IMR-90 (cell line): ENCODE measurements at regions not wholly inside any gene's neighbourhood (a gene's known extent, or its start where the extent isn't known, plus 50 kb on each side); places are given as distances from the start of the nearest gene placed in this dataset.

Experiments
- ATAC-seq: fragments of 200-7000 bp; cut with Tn5 transposase; 2 replicates; pipeline ENCODE4 v1.9.1; 2020; ENCODE audit warnings: low read depth, mild to moderate bottlenecking, moderate library complexity
- BruUV-seq: library from RNA; stranded (reverse); fragments of 400-500 nt; replicated peaks from 2 replicates; lab custom pipeline; 2021; lab: Mats Ljungman, UMichigan
- CTCF ChIA-PET: fragments of 300-600 bp; formaldehyde crosslinking; extraction: SDS; loops from one replicate; lab custom pipeline; 2021; ENCODE audit warnings: antibody characterized with exemption; lab: Yijun Ruan, JAX
- POLR2A ChIA-PET: fragments of 300-600 bp; sonication (Branson Sonifier 250); formaldehyde crosslinking; loops from one replicate; lab custom pipeline; 2022; ENCODE audit warnings: antibody characterized with exemption; ENCODE audit not compliant: unreplicated experiment; lab: Charles Lee
- DNase-seq: peaks from one replicate; pipeline ENCODE4 v3.0.0; 2013
- H2AFZ ChIP-seq: replicated peaks from 2 replicates; pipeline ENCODE3; 2013; ENCODE audit warnings: low read length, mild to moderate bottlenecking; ENCODE audit not compliant: poor library complexity
- H2AK5ac ChIP-seq: 2 replicates; pipeline ENCODE4 v1.6.1; 2013; ENCODE audit warnings: low read depth, low read length, inconsistent platforms
- H2AK9ac ChIP-seq: replicated peaks from 2 replicates; pipeline ENCODE3; 2013; ENCODE audit warnings: mild to moderate bottlenecking, low read depth, low read length, moderate library complexity; ENCODE audit not compliant: poor library complexity
- H2BK120ac ChIP-seq: 2 replicates; pipeline ENCODE4 v1.6.1; 2013; ENCODE audit warnings: low read depth, low read length, inconsistent platforms
- H2BK15ac ChIP-seq: 3 replicates; pipeline ENCODE4 v1.6.1; 2013; ENCODE audit warnings: low read depth, low read length, inconsistent platforms
- H2BK20ac ChIP-seq: 2 replicates; pipeline ENCODE4 v1.6.1; 2013; ENCODE audit warnings: low read depth, mild to moderate bottlenecking, inconsistent platforms, low read length, moderate library complexity
- H2BK5ac ChIP-seq: 2 replicates; pipeline ENCODE4 v1.6.1; 2013; ENCODE audit warnings: mild to moderate bottlenecking, low read depth, low read length, inconsistent platforms; ENCODE audit not compliant: poor library complexity, severe bottlenecking
- H3K14ac ChIP-seq: replicated peaks from 2 replicates; pipeline ENCODE4 v1.6.1; 2013; ENCODE audit warnings: low read depth, low read length, inconsistent platforms
- H3K18ac ChIP-seq: 2 replicates; pipeline ENCODE4 v1.6.1; 2013; ENCODE audit warnings: low read depth, low read length, control low read depth
- H3K23ac ChIP-seq: 2 replicates; pipeline ENCODE4 v1.6.1; 2013; ENCODE audit warnings: low read depth, low read length, inconsistent platforms
- H3K27ac ChIP-seq: 2 replicates; pipeline ENCODE4 v1.5.1; 2013; ENCODE audit warnings: mild to moderate bottlenecking, control low read depth, low read length; ENCODE audit not compliant: insufficient read depth
- H3K27me3 ChIP-seq: 2 replicates; pipeline ENCODE4 v1.6.1; 2013; ENCODE audit warnings: low read length; ENCODE audit not compliant: control insufficient read depth, insufficient read depth
- H3K36me3 ChIP-seq: 2 replicates; pipeline ENCODE4 v1.6.1; 2013; ENCODE audit warnings: low read length, mixed read lengths; ENCODE audit not compliant: control insufficient read depth, insufficient read depth
- H3K4ac ChIP-seq: 2 replicates; pipeline ENCODE4 v1.6.1; 2013; ENCODE audit warnings: low read depth, low read length, inconsistent platforms
- H3K4me1 ChIP-seq: 2 replicates; pipeline ENCODE4 v1.6.1; 2013; ENCODE audit warnings: low read length, mixed read lengths; ENCODE audit not compliant: control insufficient read depth, insufficient read depth
- H3K4me2 ChIP-seq: 2 replicates; pipeline ENCODE4 v1.6.1; 2013; ENCODE audit warnings: low read depth, mild to moderate bottlenecking, control low read depth, low read length, moderate library complexity
- H3K4me3 ChIP-seq: 2 replicates; pipeline ENCODE4 v1.5.1; 2013; ENCODE audit warnings: low read depth, mild to moderate bottlenecking, control low read depth, low read length, moderate library complexity; ENCODE audit not compliant: insufficient read depth
- H3K56ac ChIP-seq: 2 replicates; pipeline ENCODE4 v1.6.1; 2013; ENCODE audit warnings: low read length, inconsistent platforms; ENCODE audit not compliant: insufficient read depth; ENCODE audit errors: extremely low read depth
- H3K79me1 ChIP-seq, 2 experiments: 2 replicates each; pipeline ENCODE4 v1.6.1; 2013; ENCODE audit warnings: low read length in 2 of 2, inconsistent platforms in 1 of 2, low read depth in 1 of 2
- H3K9ac ChIP-seq: 2 replicates; pipeline ENCODE4 v1.6.1; 2013; ENCODE audit warnings: low read depth, low read length, control low read depth
- H3K9me1 ChIP-seq: 2 replicates; pipeline ENCODE4 v1.6.1; 2013; ENCODE audit warnings: low read length, inconsistent platforms; ENCODE audit not compliant: insufficient read depth
- H3K9me3 ChIP-seq: 2 replicates; pipeline ENCODE4 v1.6.1; 2013; ENCODE audit warnings: low read length; ENCODE audit not compliant: control insufficient read depth, insufficient read depth
- H4K20me1 ChIP-seq: 2 replicates; pipeline ENCODE4 v1.6.1; 2013; ENCODE audit warnings: low read length, inconsistent platforms; ENCODE audit not compliant: insufficient read depth
- H4K5ac ChIP-seq: 2 replicates; pipeline ENCODE4 v1.6.1; 2013; ENCODE audit warnings: mild to moderate bottlenecking, low read depth, low read length, control low read depth
- H4K8ac ChIP-seq, 2 experiments: 2 replicates each; pipeline ENCODE4 v1.6.1; 2013; ENCODE audit warnings: low read depth in 2 of 2, low read length in 2 of 2, control low read depth in 1 of 2, inconsistent platforms in 1 of 2
- H4K91ac ChIP-seq: 2 replicates; pipeline ENCODE4 v1.6.1; 2013; ENCODE audit warnings: low read depth, low read length, inconsistent platforms; ENCODE audit not compliant: insufficient read depth
- BHLHE40 ChIP-seq: fragments of 150-350 bp; IDR thresholded peaks from 2 replicates; pipeline ENCODE4 v1.6.1; 2016; ENCODE audit warnings: mild to moderate bottlenecking, low read depth, low read length
- CEBPB ChIP-seq: IDR thresholded peaks from 2 replicates; pipeline ENCODE4 v1.6.1; 2012; ENCODE audit warnings: low read depth, low read length, improper control_type of control experiment
- CHD1 ChIP-seq: IDR thresholded peaks from 2 replicates; pipeline ENCODE4 v1.6.1; 2012; ENCODE audit warnings: low read depth, low read length, improper control_type of control experiment
- FOS ChIP-seq: fragments of 150-350 bp; IDR thresholded peaks from 2 replicates; pipeline ENCODE4 v1.6.1; 2016; ENCODE audit warnings: low read depth, low read length
- MAFK ChIP-seq: IDR thresholded peaks from 2 replicates; pipeline ENCODE4 v1.6.1; 2012; ENCODE audit warnings: low read depth, low read length, improper control_type of control experiment
- MAZ ChIP-seq: IDR thresholded peaks from 2 replicates; pipeline ENCODE4 v1.6.1; 2012; ENCODE audit warnings: low read depth, mild to moderate bottlenecking, low read length, improper control_type of control experiment, moderate library complexity, borderline replicate concordance
- MXI1 ChIP-seq: IDR thresholded peaks from 2 replicates; pipeline ENCODE4 v1.6.1; 2012; ENCODE audit warnings: low read depth, mild to moderate bottlenecking, low read length, moderate library complexity, borderline replicate concordance
- NFE2L2 ChIP-seq: fragments of 150-350 bp; IDR thresholded peaks from 2 replicates; pipeline ENCODE4 v1.6.1; 2016; ENCODE audit warnings: low read depth, mild to moderate bottlenecking, low read length
- RAD21 ChIP-seq: IDR thresholded peaks from 2 replicates; pipeline ENCODE4 v1.6.1; 2012; ENCODE audit warnings: low read length, improper control_type of control experiment
- RCOR1 ChIP-seq: IDR thresholded peaks from 2 replicates; pipeline ENCODE4 v1.6.1; 2012; ENCODE audit warnings: mild to moderate bottlenecking, low read length, improper control_type of control experiment; ENCODE audit not compliant: insufficient replicate concordance
- RFX5 ChIP-seq: IDR thresholded peaks from 2 replicates; pipeline ENCODE4 v1.8.0; 2012; ENCODE audit warnings: low read depth, mild to moderate bottlenecking, low read length, moderate library complexity
- SMC3 ChIP-seq: fragments of 150-350 bp; IDR thresholded peaks from 2 replicates; pipeline ENCODE4 v1.6.1; 2016; ENCODE audit warnings: low read depth, mild to moderate bottlenecking, antibody characterized with exemption, low read length, moderate library complexity
- WGBS, 2 experiments: methylation state at CpG; one replicate each; pipeline versions ENCODE4 v1.1.5 to v1.1.7; 2013; ENCODE audit warnings: missing lambda C conversion rate in 2 of 2; ENCODE audit not compliant: insufficient read length in 1 of 2; ENCODE audit errors: extremely low coverage in 2 of 2; 5-methylcytosine and 5-hydroxymethylcytosine counted together
- dilution Hi-C: fragments of 300-500 bp; cut with HindIII; formaldehyde crosslinking; loops from one replicate; pipeline ENCODE4 v1.14.3; 2018; ENCODE audit warnings: low sequenced_read_pairs; ENCODE audit not compliant: unreplicated experiment
- in situ Hi-C: fragments of 300-500 bp; cut with MboI; formaldehyde crosslinking; loops from 3 replicates; pipeline ENCODE4 v1.14.3; 2019; ENCODE audit warnings: low sequenced_read_pairs, inconsistent platforms, mixed read lengths
- intact Hi-C: fragments of 100-400 bp; cut with micrococcal nuclease; formaldehyde crosslinking; loops from 2 replicates; pipeline ENCODE4 v1.10.0; 2022

GRCh38 chr6:114945392-114945791 lies 602.6 kb upstream of the HS3ST5 start:
- no peaks in the 10 kb centered on the region for H3K4me1 ChIP-seq
- DNase-seq (no peak), ATAC-seq (no peak)
- no peak overlapping the region for H3K14ac ChIP-seq
- no peak overlapping the region for H3K4me2 ChIP-seq
- dilution Hi-C loops, result no loop called here
- no peak overlapping the region for H4K8ac ChIP-seq
- no peak overlapping the region for H2BK5ac ChIP-seq
- no peak overlapping the region for H2BK120ac ChIP-seq
- no peak overlapping the region for H4K91ac ChIP-seq
- in situ Hi-C loops, result no loop called here
- WGBS, 2 experiments, result 80% methylated on average over 2 of the region's 5 CpGs; no CpG with 5 or more reads in 1 of the 2 experiments
- no peak overlapping the region for H3K56ac ChIP-seq
- no peak overlapping the region for H3K18ac ChIP-seq
- ChIA-PET POLR2A (no interaction called here), CTCF (no interaction called here)
- no peak overlapping the region for H2BK20ac ChIP-seq
- no peak overlapping the region for H3K23ac ChIP-seq
- no peaks in the 10 kb centered on the region for H3K27me3 ChIP-seq
- peaks cover 3% of the 10 kb centered on the region; the same call in 1 of the 2 replicates for H3K9me3 ChIP-seq
- TF ChIP-seq MAZ (no peak), NFE2L2 (no peak), CHD1 (no peak), BHLHE40 (no peak), MXI1 (no peak), CEBPB (no peak), RAD21 (no peak), RCOR1 (no peak), FOS (no peak), MAFK (no peak), SMC3 (no peak), RFX5 (no peak)
- H4K20me1 ChIP-seq, result no peaks in the 10 kb centered on the region
- no peaks in the 10 kb centered on the region for H3K9me1 ChIP-seq
- no TSS peak for BruUV-seq
- H2AK9ac ChIP-seq, result no peak overlapping the region
- no peaks in the 10 kb centered on the region for H3K36me3 ChIP-seq
- H2AFZ ChIP-seq, result no peak overlapping the region
- H3K4ac ChIP-seq, result no peak overlapping the region
- H4K5ac ChIP-seq, result no peak overlapping the region
- no peak overlapping the region for H2BK15ac ChIP-seq
- intact Hi-C loops, result no loop called here
- no peak overlapping the region for H3K9ac ChIP-seq
- no peak overlapping the region for H2AK5ac ChIP-seq
- H3K4me3 ChIP-seq, result no peak overlapping the region
- H3K79me1 ChIP-seq, result no peaks in the 10 kb centered on the region
- no peak overlapping the region for H3K27ac ChIP-seq
